ENCODE measurements at regions not wholly inside any gene's neighbourhood (a gene's known extent, or its start where the extent isn't known, plus 50 kb on each side); places are given as distances from the start of the nearest gene placed in this dataset.
"Not testable (repeated sequence)": the region's sequence is repeated elsewhere in the genome, so short reads cannot be mapped to it uniquely, and the experiment has no call there.

DNA sequence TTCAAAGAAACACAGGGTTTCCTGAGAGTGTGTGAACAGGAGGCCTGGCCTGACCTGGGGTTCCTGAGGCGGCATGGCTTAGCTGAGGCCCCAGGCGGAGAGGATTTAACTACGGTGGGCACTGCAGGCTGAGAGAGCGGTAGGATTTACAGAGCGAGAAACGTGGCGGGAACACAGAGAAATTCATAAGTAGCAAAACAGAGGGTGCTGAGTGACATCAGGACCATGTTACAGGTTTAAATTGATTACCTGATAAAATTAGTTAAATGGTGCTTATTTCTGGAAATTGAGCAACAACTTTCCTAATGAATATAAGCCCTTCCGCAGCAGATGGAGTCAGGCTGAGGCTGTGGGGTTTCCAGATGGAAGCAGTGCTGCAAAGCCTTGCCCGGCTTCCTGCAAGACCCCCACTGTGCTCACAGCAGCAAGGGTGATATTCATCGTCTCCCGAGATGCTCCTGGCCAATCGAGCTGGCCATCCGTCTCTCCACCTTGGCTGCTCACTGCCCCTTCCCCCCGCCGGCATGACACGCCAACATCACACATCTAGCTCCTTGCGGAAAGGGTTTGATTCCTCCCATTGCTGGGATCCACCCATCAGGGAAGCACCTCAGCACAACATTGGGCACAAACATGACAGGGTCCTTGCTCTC is 69.4 kb upstream of the MORC3 start:
- H3K27ac ChIP-seq (ENCODE audit: low read depth, low read length): no peak overlapping the region
- no peak overlapping the region for H3K9ac ChIP-seq (ENCODE audit: low read length)
- no peaks in the 10 kb centered on the region for H3K27me3 ChIP-seq (ENCODE audit: control insufficient read depth, insufficient read depth, low read length)
- no peaks in the 10 kb centered on the region for H3K4me1 ChIP-seq (ENCODE audit: control insufficient read depth, insufficient read depth, low read length)
- no peak overlapping the region for H3K4me3 ChIP-seq (ENCODE audit: low read length)
- peaks cover 26% of the 10 kb centered on the region for H3K36me3 ChIP-seq (ENCODE audit: control insufficient read depth, insufficient read depth, low read length)

DNA sequence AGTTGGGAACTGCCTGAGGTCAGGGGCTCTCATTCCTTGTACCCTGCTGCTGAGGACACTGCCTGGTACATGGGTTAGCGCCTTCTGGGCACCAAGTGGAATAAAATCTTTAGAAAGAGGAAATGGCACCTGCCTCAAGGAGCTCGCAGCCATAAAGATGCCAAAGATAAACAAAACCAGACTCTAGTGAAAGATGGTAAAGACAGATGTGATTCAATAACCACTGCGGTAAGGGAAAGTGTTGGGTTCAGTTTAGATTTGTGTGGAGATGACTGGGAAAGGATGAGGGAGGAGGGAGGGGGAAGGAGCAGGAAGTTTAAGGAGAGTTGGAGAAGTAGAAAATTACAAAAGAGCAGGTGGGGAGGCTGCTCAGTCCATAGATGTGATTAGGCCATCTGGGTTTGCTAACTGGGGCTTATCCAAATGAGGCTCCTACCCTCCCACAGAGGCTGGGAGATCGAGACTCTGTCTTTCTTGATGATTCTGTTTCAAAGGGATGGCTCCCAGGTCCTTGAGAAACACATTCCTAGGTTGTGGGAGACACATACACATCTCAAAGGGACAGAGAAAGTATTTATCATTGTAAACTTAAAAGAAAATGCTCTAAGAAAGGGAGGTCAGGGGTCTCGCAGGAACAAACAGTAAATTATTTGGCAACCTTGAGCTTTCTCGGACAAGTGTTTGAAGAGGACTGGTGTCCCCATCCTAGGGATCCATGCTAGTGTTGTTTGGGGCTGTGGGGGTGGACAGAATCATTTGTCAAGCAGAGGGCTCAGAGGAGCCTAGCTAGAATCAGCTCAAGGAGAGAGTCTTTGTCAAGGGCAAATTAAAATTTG is 65.7 kb upstream of the MORC3 start:
- Histone ChIP-seq H3K4me1 (ENCODE audit: control insufficient read depth, insufficient read depth, low read length) (no peaks in the 10 kb centered on the region), H3K27me3 (ENCODE audit: control insufficient read depth, insufficient read depth, low read length) (no peaks in the 10 kb centered on the region), H3K9ac (ENCODE audit: low read length) (no peak overlapping the region), H3K36me3 (ENCODE audit: control insufficient read depth, insufficient read depth, low read length) (peaks cover 18% of the 10 kb centered on the region), H3K27ac (ENCODE audit: low read depth, low read length) (no peak overlapping the region), H3K4me3 (ENCODE audit: low read length) (no peak overlapping the region)

GRCh38 chr21:36255663-36256062 is 64.3 kb upstream of the MORC3 start:
- peaks cover 16% of the 10 kb centered on the region for H3K36me3 ChIP-seq (ENCODE audit: control insufficient read depth, insufficient read depth, low read length)

GRCh38 chr21:36257657-36258056 is 62.3 kb upstream of the MORC3 start:
- no peaks in the 10 kb centered on the region for H3K4me1 ChIP-seq (ENCODE audit: control insufficient read depth, insufficient read depth, low read length)
- H3K27me3 ChIP-seq (ENCODE audit: control insufficient read depth, insufficient read depth, low read length): no peaks in the 10 kb centered on the region
- no peak overlapping the region for H3K4me3 ChIP-seq (ENCODE audit: low read length)
- H3K36me3 ChIP-seq (ENCODE audit: control insufficient read depth, insufficient read depth, low read length): peaks cover 18% of the 10 kb centered on the region
- H3K27ac ChIP-seq (ENCODE audit: low read depth, low read length): no peak overlapping the region
- H3K9ac ChIP-seq (ENCODE audit: low read length): no peak overlapping the region

More at GRCh38 chr21:36255663-36256062, 64.3 kb upstream of the MORC3 start:
- Histone ChIP-seq H3K4me1 (ENCODE audit: control insufficient read depth, insufficient read depth, low read length) (no peaks in the 10 kb centered on the region), H3K4me3 (ENCODE audit: low read length) (no peak overlapping the region), H3K27me3 (ENCODE audit: control insufficient read depth, insufficient read depth, low read length) (no peaks in the 10 kb centered on the region), H3K27ac (ENCODE audit: low read depth, low read length) (no peak overlapping the region), H3K9ac (ENCODE audit: low read length) (no peak overlapping the region)

DNA sequence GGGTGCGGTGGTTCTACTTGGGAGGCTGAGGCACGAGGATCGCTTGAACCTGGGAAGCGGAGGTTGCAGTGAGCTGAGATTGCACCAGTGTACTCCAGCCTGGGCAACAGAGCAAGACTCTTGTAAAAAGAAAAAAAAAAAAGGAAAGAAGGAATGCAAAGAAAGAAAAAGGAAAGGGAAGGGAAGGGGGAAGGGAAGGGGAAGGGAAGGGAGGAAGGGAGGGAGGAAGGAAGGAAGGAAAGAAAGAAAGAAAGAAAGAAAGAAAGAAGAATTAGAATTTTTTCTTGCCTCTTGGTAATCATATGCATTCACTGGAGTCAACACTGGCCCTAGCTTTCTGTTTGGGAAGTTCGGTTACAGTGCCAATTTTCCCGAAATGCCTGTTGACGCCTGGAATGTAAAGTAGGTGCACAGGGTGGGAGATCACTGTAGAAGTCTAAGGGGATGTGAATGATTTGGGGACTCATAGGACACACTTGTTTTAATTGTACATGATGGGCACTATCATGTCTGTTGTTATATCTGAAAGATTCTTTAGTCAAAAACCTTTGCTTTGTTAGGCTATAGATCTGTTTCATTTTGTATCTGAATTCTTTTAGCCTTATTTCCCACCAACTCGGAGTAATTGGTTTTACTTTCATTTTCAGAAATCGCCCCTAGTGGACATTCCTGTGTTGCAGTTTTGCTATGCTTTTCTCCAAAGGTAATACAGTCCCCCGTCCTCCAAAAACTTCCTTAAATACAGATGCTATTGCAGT is 59.8 kb upstream of the MORC3 start:
- H3K27ac ChIP-seq (ENCODE audit: low read depth, low read length): peak overlapping the region; percentile 85
- peak overlapping the region; percentile 60 for H3K9ac ChIP-seq (ENCODE audit: low read length)
- H3K36me3 ChIP-seq (ENCODE audit: control insufficient read depth, insufficient read depth, low read length): peaks cover 9% of the 10 kb centered on the region
- peak overlapping the region; percentile 80 for H3K4me3 ChIP-seq (ENCODE audit: low read length)
- no peaks in the 10 kb centered on the region for H3K4me1 ChIP-seq (ENCODE audit: control insufficient read depth, insufficient read depth, low read length)
- H3K27me3 ChIP-seq (ENCODE audit: control insufficient read depth, insufficient read depth, low read length): no peaks in the 10 kb centered on the region

- Histone ChIP-seq H3K27ac (ENCODE audit: low read depth, low read length) (no peak overlapping the region), H3K9ac (ENCODE audit: low read length) (no peak overlapping the region)
These were observed 59.2 kb upstream of the MORC3 start for GRCh38 chr21:36260802-36261201.

GRCh38 chr21:36261459-36261858 is 58.5 kb upstream of the MORC3 start:
- Histone ChIP-seq H3K4me1 (ENCODE audit: control insufficient read depth, insufficient read depth, low read length) (no peaks in the 10 kb centered on the region), H3K4me3 (ENCODE audit: low read length) (no peak overlapping the region), H3K27ac (ENCODE audit: low read depth, low read length) (no peak overlapping the region), H3K27me3 (ENCODE audit: control insufficient read depth, insufficient read depth, low read length) (no peaks in the 10 kb centered on the region), H3K36me3 (ENCODE audit: control insufficient read depth, insufficient read depth, low read length) (peaks cover 7% of the 10 kb centered on the region), H3K9ac (ENCODE audit: low read length) (no peak overlapping the region)

More at GRCh38 chr21:36260802-36261201, 59.2 kb upstream of the MORC3 start:
- Histone ChIP-seq H3K27me3 (ENCODE audit: control insufficient read depth, insufficient read depth, low read length) (no peaks in the 10 kb centered on the region), H3K4me3 (ENCODE audit: low read length) (peak overlapping the region; percentile 80), H3K4me1 (ENCODE audit: control insufficient read depth, insufficient read depth, low read length) (no peaks in the 10 kb centered on the region), H3K36me3 (ENCODE audit: control insufficient read depth, insufficient read depth, low read length) (peaks cover 9% of the 10 kb centered on the region)

GRCh38 chr21:36263797-36264196 is 56.2 kb upstream of the MORC3 start:
- Histone ChIP-seq H3K36me3 (ENCODE audit: control insufficient read depth, insufficient read depth, low read length) (peaks cover 4% of the 10 kb centered on the region), H3K27me3 (ENCODE audit: control insufficient read depth, insufficient read depth, low read length) (no peaks in the 10 kb centered on the region), H3K4me3 (ENCODE audit: low read length) (no peak overlapping the region)

GRCh38 chr21:36265431-36265830 is 54.6 kb upstream of the MORC3 start:
- peaks cover 4% of the 10 kb centered on the region for H3K36me3 ChIP-seq (ENCODE audit: control insufficient read depth, insufficient read depth, low read length)
- H3K27ac ChIP-seq (ENCODE audit: low read depth, low read length): no peak overlapping the region
- H3K9ac ChIP-seq (ENCODE audit: low read length): no peak overlapping the region
- H3K4me1 ChIP-seq (ENCODE audit: control insufficient read depth, insufficient read depth, low read length): no peaks in the 10 kb centered on the region
- no peaks in the 10 kb centered on the region for H3K27me3 ChIP-seq (ENCODE audit: control insufficient read depth, insufficient read depth, low read length)
- H3K4me3 ChIP-seq (ENCODE audit: low read length): no peak overlapping the region

More at GRCh38 chr21:36263797-36264196, 56.2 kb upstream of the MORC3 start:
- Histone ChIP-seq H3K27ac (ENCODE audit: low read depth, low read length) (no peak overlapping the region), H3K9ac (ENCODE audit: low read length) (no peak overlapping the region), H3K4me1 (ENCODE audit: control insufficient read depth, insufficient read depth, low read length) (no peaks in the 10 kb centered on the region)

DNA sequence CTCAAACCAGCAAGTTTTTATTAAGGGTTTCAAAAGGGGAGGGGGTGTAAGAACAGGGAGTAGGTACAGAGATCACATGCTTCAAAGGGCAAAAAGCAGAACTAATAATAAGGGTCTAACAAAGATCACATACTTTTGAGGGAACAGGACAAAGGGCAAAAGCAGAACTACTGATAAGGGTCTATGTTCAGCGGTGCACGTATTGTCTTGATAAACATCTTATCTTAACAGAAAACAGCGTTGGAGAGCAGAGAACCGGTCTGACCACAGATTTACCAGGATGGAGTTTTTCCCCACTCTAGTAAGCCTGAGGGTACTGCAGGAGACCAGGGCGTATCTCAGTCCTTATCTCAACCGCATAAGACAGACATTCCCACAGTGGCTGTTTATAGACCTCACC is 52.2 kb upstream of the MORC3 start:
- H3K4me3 ChIP-seq (ENCODE audit: low read length); H3K27me3 ChIP-seq (ENCODE audit: control insufficient read depth, insufficient read depth, low read length); H3K9ac ChIP-seq (ENCODE audit: low read length); H3K4me1 ChIP-seq (ENCODE audit: control insufficient read depth, insufficient read depth, low read length); H3K36me3 ChIP-seq (ENCODE audit: control insufficient read depth, insufficient read depth, low read length); H3K27ac ChIP-seq (ENCODE audit: low read depth, low read length): not testable (repeated sequence)

DNA sequence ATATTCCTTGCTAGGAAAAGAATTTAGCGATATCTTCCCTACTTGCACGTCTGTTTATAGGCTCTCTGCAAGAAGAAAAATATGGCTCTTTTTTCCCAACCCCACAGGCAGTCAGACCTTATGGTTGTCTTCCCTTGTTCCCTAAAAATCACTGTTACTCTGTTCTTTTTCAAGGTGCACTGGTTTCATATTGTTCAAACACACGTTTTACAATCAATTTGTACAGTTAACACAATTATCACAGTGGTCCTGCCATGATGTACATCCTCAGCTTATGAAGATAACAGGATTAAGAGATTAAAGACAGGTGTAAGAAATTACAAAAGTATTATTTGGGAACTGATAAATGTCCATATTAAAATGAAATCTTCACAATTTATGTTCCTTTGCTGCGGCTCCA is 51.7 kb upstream of the MORC3 start:
- H3K27ac ChIP-seq (ENCODE audit: low read depth, low read length); H3K4me1 ChIP-seq (ENCODE audit: control insufficient read depth, insufficient read depth, low read length); H3K36me3 ChIP-seq (ENCODE audit: control insufficient read depth, insufficient read depth, low read length); H3K27me3 ChIP-seq (ENCODE audit: control insufficient read depth, insufficient read depth, low read length); H3K9ac ChIP-seq (ENCODE audit: low read length); H3K4me3 ChIP-seq (ENCODE audit: low read length): not testable (repeated sequence)

All from rectal smooth muscle tissue (tissue), 1 donor.